HG03095 (cell line): ENCODE measurements at regions not wholly inside any gene's neighbourhood (a gene's known extent, or its start where the extent isn't known, plus 50 kb on each side); places are given as distances from the start of the nearest gene placed in this dataset.

Source experiments
- ATAC-seq: cut with Tn5 transposase; IDR thresholded peaks from one replicate; pipeline ENCODE4 v1.9.1; 2021; ENCODE audit warnings: moderate library complexity; ENCODE audit not compliant: unreplicated experiment

DNA sequence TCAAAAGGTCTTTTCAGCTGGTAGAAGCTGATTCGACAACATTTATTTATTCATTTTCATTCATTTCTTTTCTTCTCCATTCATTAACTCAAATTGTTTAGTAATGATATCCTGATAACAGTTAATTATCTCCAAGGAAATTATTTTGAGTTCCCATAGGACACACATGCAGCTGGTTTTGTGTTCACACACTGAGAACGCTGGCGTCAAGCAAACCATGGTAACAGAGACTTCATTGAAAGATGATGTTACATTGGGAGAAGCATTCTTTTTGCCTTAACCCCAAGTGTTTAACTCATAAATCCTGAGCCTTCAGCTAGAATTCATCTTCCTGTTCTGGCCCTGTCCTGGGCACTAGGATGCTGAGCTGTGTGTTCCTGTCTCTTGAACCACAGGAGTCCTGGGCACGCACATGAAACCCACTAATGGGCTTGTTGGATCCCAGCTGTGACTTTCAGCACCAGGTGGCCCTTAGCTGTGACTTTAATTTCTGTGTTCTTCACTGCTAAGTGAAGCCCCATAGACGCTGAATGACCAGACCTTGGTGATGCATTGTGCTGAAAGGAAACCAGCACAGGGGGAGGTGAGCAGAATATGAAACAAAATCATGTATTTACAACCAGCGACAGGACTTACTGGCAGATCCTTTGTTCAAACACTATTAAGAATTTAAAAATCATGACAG is 121.5 kb upstream of the PRSS58 start:
- ATAC-seq: no peak

DNA sequence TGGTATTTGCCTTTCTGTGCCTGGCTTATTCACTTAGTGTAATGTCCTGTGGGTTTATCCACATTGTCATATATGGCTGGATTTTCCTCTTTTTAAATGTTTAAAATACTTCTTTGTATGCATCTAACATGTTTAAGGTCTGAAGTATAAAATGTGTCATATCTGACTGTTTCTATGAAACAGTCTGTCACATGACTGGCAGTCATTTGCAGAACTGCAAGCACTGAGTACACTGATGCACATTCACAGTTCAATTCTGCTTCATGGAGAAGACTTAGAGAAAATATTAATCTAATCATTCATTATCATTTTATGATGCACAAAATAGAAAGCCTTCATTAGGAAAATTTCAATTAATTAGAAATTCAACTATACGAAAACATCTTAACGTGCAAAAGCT is 119.7 kb upstream of the PRSS58 start:
- ATAC-seq: no peak

DNA sequence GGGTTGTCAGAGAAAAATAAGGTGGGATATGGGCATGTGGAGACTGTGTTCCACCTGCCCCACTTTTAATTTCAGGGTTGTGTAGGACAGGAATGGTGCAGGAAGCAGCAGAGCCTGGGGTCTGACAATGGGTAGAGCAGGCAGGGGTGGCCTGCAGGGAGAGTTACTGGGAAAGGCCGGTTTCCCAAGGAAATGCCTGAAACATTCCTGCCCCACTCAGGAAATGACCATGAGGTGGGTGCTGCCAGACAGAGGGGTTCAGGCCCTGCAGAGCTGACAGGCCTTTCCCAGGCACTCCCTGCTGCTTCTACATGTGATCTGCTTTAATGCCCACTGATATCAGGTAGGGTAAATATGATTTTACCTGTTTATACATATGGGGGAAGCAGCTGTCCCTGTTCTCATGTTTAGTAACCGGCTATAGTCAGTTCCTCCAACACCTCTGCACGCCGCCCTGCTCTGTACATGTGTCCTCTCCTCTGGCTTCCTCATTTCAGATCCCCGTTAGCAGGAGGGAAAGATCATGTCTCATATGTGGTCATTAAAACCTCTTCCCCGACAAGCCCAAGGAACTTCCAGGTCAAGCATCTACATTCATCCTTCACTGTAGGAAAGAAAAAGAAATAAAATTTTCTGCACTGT is 118.6 kb upstream of the PRSS58 start:
- ATAC-seq: no peak

DNA sequence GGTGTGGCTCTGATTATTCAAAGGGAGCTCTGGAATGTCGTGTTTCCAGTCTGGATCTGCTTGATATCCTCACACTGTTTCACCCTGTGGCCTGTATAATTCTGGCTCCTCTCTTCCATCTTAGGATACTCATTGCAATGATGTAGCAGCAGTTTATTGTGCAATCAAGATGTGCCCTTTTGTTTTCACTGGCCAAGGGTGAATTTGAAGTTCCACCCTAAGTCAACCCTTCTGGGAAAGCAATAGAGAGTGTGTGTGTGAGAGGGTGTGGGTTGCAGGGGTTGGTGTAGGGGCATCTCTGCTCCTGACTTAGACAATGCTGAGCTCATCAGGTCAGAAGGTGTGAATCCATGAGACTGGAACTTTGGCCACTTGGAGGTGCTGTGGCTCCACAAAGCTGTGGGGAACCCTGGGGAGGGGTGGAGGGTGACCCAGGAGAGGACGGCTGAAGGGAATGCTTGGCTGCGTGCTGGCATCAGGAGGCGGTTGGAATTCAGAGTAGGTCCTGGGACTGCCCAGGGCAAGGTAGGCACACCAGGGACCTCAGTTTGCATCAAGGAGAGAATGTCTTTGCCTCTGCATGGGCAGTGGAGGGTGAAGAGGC is 118.0 kb upstream of the PRSS58 start:
- ATAC-seq: no peak

DNA sequence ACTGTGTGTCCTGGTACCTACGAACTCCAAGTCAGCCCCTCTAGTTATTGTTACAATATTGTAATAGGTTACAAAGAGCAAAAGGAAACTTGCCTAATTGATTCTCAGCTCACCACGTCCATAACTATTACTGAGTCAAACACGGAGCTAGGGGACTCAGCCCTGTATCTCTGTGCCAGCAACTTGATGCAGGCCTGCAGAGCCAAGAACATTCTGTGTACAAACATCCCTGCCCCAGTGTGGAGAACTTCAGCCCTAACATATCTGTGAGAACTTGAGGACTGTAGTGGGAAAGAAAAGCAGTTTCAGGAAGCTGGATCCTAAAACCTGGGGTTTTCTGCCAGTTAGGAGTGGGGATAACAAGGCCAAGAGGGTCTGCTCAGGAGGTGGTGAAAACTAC is 114.9 kb upstream of the PRSS58 start:
- ATAC-seq: no peak

DNA sequence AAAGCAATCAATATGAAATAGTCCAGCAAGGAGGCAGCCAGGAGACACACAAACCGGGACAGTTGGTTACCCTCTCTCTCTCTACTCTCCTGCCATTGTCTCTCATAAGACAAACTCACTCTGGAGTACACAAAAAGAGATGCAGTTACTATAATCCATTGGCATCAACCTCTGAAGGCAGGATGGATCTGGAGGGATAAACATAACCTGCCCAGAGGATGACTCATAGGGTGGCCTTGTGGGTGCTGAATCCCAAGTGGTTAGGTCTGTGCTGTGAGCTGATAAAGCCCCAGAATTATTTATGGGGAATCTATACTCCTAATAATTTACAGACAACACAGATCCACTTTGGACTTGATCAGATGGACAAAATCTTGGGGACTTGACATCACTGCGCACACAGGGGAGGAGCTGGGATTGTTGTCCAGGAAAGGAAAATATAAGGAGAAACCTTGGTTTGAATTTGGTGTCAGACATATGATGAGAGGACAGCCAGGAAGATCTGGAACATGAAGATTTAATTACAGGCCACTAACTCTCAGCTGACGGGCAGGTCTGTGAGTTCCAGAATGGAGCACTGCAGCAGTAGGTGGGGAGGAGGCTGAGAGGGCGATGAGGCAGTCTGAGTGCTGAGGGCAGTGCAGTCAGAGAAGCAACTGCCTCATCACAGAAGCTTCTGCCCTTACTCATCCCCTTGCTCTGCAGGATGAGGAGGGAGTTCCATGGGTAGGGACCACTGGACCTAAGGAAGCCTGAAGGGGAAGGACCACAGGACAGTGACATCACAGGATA is 113.9 kb upstream of the PRSS58 start:
- ATAC-seq: no peak

DNA sequence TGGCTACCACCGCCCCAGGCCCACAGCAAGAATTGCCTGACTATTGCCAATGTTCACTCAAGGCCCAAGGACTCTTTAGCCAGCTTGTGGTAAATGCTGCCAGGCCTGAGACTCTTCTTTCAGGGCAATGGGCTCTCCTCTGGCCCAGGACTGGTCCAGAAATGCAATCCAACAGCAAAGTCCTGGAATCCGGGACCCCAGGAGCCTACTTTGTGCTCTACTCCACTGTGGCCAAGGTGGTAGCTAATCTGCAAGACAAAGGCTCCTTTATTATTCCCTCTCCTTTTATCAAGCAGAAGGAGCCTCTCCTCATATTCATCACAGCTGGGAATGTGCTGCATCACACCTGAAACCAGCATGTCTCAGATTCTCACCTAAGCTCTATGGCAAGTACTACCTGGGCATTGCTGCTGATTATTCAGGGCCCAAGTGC is 107.6 kb upstream of the PRSS58 start:
- no peak for ATAC-seq

DNA sequence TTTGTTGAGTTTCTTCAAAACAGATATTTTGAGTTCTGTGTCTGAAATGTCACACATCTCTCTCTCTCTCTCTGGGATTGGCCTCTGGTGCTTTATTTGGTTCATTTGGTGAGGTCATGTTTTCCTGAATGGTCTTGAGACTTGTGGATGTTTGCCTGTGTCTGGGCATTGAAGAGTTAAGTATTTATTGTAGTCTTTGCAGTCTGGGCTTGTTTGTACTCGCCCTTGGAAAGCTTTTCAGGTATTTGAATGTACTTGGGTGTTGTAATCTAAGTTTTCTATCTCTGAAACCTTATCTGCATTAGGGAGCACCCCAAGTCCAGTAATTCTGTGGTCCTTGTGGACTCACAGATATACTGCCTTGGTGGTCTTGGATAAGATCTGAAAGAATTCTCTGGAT is 106.7 kb upstream of the PRSS58 start:
- no peak for ATAC-seq

DNA sequence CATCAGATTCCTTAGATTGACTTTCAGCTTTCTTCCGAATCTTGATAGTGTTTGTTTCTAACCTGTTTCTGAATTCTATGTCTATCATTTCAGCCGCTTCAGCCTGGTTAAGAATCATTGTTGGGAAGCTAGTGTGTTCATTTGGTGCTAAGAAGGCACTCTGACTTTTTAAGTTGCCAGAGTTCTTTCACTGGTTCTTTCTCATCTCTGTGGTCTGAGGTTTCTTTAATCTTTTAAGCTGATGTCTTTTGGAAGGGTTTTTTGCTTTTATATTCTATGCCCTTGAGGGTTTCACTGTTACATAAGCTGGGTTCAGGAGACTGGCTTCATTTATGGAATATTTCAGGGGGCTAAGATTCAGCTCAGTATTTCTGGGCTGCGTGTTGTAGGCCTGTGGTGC is 104.5 kb upstream of the PRSS58 start:
- no peak for ATAC-seq

DNA sequence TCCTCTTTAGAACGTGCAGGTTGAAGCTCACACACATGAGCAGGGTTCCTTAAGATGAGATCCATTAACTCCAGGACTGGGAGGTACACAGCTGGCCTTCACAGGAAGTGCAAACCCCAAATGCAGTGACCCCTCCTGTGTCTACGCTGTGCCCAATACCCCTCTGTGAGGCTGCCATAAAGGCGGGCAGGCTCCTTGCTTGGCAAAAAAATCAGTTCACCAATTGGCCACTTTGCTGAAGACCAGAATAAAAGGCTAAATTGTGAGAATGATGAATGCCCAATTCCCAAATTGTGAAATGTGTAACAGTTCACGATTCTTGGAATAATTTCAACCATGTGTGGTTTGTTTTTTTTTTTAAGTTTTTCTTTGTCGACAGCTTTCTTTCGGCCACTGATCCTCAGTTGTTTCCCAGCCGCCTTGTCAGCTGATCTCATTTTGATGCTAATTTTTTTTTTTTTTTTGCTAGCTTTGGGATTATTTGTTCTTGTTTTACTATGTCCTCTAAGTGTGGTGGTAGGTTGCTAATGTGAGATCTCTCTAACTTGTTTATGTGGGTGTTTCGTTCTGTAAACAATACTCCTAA is 101.9 kb upstream of the PRSS58 start:
- ATAC-seq: no peak

DNA sequence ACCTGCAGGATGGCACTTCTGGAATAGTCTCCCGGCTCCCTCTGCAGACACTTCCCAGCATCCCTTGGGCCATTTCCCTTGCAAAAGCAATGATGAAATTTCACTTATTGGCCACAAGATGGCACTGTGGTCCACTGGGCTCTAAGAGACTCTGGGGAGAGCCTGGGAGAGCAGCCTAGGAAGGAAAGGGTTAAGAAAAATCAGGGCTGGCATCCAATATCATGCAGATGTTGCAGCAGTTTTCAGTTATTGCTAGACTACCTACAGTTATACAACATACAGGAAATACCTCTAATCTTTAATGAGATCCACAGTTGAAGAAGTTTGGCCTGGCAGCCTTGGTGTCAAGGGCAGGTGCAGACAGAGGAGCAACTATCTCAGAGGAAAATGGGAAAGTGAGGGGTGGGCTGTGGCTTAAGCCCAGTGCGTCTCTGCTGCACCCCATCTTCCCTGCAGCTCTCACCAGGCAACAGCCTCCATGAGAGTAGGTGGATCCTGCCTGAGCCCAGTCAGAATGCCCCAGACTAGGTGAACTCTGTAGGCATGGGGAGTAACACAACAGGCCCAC is 100.2 kb upstream of the PRSS58 start:
- ATAC-seq: peak; percentile 98

DNA sequence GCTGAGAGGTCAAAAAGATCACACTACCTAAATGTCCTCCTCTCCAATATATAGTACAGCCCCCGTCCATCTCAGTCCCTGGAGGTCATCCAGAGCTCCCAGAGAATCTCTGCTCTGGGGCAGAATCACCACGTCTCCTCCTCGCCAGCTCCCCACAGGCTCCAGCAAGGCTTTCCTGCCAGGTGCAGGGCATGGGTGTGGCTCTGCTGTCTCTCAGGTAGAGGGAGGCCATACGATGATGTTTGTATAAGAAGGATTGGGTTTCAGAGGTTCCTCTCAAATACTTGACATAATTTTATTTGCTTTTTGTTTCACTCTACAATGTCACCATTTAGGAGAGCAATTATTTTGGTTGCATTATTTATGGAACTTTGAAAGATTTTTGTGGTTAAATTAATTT is 98.3 kb upstream of the PRSS58 start:
- ATAC-seq: no peak

DNA sequence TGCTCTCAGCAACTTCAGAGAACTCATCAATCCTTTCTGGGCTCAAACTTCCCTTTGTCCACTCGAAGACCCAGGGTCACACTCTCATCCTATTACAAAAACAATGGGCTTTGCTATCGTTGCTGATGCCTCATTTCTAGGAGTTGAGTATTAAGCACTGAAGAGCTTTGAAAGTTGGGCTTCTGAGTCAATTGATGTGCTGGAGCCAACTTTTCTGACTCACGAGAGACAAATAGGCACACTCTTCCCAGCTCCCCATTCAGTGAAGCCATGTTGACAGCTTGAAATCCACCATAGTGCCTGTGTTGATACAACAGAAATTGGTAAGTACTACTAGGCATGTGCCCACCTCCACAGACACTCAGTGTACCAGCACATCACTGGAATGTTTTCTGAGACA is 97.5 kb upstream of the PRSS58 start:
- ATAC-seq: no peak

DNA sequence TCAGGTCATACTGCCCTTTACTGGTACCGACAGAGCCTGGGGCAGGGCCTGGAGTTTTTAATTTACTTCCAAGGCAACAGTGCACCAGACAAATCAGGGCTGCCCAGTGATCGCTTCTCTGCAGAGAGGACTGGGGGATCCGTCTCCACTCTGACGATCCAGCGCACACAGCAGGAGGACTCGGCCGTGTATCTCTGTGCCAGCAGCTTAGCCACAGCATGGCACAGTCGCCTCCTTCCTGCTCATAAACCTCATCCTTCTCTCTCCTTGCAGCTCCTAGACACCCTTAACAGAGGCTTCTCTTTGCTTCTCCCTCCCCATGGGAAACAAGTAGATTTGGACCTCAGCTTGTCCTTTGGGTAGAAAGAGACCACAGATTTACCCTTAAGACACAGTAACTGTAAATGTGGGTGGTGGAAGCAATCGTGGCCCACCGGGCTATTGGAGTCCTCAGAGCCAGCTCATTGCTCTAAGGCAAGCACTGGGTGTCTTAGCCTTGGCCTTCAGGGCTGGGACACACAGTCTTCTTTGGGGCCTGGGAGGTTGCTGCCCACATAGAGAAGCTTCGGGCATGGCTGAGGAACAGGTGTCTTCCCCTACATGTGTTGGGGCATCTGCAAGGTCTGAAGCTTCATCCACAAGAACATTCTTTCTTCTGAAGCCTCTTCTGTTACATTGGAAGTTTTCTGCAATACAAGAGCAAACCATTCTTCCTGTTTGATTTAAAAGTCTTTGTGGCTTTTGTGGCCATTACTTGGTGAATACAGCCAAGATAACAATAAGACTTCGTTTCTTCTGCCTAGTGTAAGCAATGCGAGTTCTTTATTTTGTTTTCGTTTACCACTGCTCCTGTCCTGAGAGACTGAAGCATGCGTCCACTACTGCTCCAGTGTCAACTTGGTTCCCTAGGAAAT is 95.5 kb upstream of the PRSS58 start:
- no peak for ATAC-seq

DNA sequence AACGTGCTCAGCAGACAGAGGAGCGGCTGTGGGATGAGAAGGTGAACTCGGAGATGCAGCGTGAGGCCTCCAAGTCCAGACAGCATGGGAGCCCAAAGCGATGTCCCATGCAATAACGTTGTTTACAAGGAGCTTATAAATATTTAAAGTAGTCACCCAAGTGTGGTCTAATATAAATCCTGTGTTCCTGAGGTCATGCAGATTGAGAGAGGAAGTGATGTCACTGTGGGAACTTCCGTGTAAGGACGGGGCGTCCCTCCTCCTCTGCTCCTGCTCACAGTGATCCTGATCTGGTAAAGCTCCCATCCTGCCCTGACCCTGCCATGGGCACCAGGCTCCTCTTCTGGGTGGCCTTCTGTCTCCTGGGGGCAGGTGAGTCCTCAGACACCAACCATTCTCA is 94.7 kb upstream of the PRSS58 start:
- ATAC-seq: no peak

DNA sequence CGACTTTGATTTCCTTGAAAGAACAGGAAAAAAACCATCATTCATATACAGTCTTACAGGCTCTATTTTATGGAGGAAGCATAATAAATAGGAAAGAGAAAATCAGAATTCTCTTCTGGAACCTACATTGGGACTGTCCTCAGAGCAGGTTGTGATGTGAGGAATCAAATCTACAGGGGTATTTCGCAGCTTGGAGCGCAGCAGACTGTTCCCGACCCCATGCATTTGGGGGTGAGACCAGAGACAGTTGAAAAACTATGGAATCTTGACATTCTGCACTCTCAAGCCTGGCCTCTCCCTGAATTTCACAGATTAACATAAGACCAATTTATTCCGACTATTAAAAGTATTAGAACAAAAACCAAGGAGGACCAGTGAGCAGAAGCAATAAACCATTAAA is 93.3 kb upstream of the PRSS58 start:
- ATAC-seq: no peak

DNA sequence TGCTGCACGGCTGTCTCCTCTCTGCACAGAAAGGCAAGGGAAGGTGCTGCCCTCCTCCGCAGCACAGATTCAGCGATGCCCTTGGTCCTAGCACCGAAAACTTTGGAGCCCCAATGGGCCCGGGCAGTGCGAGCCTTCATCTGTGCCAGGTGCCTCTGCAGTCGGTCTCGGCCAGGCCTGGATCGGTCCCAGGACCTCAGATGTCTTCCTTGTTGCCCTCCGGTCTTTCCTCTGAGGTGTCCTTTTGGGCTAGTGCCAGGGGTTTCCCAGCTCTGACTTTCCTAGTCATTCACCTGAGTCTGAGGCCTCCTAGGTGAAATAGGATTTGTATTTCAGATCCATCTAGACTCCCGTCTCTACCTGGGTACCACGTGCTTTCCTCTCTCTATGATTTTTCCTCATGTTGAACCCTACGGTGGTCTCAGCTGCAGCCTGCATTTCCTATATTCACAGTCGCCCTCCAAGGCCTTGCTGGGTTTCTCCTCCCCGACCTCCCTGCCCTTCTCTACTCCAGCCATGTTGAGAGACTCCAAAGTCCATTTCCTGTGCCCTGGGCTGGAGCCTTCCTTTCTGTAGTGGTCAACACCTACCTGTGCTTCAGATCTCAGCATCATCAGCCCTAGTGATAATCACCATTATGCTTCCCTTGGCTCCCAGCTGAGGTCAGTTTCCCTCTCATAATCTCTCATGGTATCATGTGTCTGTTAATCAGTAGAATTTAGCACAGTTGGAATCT is 92.0 kb upstream of the PRSS58 start:
- ATAC-seq: no peak

DNA sequence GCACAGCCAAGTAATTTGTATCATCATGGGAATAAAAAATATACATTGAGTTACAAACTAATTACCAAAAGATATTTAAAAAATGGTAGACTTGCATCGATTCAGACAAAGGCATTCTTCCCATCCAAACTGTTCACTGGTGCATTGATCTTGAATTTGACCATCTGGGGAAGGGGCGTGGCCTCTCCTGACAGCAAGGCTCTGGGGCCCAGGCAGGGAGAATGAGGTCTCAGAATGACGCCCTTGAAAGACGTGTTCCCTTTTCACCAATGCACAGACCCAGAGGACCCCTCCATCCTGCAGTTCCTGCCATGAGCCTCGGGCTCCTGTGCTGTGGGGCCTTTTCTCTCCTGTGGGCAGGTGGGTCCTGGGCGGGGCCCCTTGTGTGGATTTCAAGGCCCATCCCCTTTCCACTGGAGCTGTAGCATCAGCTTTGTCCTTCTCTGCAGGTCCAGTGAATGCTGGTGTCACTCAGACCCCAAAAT is 91.1 kb upstream of the PRSS58 start:
- ATAC-seq: no peak

DNA sequence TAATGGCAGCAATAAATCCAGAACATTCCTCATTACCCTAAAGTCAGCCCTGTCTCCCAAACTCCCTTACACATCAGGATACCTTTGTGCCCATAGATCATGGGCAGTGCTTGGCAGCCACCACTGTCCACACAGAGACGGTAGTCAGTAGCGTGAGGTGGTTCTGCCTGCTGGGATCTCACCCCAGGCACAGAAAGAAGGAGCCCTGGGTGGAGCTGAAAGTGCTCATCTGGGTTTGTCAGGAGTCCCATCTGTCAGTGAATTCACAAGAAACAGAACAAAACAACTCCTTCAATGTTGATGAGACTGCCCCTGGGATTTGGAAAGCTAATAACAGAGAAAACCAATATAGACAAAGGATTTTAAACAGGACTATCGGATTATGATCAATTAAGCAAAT is 90.2 kb upstream of the PRSS58 start:
- no peak for ATAC-seq
